ENCODE measurements at regions not wholly inside any gene's neighbourhood (a gene's known extent, or its start where the extent isn't known, plus 50 kb on each side); places are given as distances from the start of the nearest gene placed in this dataset.
A peak's percentile ranks its signal among the peaks of the same experiment; 100 is the strongest.

DNA sequence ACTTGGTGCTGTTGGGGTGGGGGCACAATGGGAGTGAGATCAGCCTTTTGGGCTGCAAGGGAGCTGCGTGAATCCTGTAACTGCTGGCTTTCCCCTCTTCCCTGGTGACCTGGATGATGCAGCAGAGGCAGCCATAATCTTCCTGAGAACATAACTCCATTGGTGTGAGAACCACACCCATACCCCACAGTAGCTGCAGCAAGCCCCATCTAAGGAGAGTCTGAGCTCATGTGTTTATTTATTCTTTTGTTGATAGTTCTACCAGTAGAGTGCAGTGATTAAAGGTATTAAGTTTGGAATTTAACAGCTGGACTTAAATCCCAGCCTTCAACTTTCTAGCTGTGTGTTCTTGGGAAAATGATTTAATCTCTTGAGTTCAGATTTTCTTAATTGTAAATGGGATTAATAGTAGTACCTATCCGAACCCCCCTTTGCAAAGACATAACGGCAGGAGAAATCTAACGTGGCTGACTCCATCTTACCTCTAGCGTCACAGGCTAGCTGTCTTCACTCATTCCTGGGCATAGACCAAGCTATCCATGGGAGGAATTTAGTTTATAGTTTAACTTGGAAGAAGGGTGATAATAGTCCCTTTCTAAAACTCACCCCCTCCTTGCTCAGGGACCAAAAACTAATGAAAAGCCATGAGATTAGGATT, 385.0 kb upstream of the DDI1 start:
- in situ Hi-C loops (cut with HindIII; ENCODE audit: low pct_ligation_motif_present, low sequenced_read_pairs) = no loop called here
- no peaks in the 10 kb centered on the region for H3K36me3 ChIP-seq (replicated peaks)
- TF ChIP-seq, protein P1, sequence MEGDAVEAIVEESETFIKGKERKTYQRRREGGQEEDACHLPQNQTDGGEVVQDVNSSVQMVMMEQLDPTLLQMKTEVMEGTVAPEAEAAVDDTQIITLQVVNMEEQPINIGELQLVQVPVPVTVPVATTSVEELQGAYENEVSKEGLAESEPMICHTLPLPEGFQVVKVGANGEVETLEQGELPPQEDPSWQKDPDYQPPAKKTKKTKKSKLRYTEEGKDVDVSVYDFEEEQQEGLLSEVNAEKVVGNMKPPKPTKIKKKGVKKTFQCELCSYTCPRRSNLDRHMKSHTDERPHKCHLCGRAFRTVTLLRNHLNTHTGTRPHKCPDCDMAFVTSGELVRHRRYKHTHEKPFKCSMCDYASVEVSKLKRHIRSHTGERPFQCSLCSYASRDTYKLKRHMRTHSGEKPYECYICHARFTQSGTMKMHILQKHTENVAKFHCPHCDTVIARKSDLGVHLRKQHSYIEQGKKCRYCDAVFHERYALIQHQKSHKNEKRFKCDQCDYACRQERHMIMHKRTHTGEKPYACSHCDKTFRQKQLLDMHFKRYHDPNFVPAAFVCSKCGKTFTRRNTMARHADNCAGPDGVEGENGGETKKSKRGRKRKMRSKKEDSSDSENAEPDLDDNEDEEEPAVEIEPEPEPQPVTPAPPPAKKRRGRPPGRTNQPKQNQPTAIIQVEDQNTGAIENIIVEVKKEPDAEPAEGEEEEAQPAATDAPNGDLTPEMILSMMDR (IDR thresholded peaks at IDR 0.05; ENCODE audit: low read depth, low read length, missing control alignments) = no peak
- H3K27me3 ChIP-seq (replicated peaks) = no peaks in the 10 kb centered on the region
- no peak overlapping the region for H3K27ac ChIP-seq
- no peak overlapping the region for H3K4me3 ChIP-seq (ENCODE audit: low read depth, low read length)
- DNase-seq = no peak

DNA sequence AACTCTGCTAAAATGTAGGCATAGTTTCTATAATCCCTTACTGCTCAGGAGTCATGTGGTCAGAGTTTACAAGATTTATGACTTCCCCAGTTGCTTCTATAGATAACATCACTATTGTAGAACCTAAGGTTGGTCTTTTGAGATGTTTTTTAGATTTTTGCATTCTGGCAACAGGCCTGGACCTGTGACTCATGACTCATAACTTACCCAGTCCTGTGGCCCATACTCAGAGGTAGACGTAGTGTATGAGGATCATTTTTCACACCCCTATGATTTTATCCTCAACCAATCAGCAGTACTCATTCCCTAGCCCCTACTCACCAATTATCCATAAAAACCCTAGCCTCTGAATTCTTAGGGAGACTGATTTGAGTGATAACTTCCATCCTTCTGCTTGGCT, 384.4 kb upstream of the DDI1 start:
- no peak overlapping the region for H3K27ac ChIP-seq
- H3K36me3 ChIP-seq (replicated peaks) = no peaks in the 10 kb centered on the region
- H3K27me3 ChIP-seq (replicated peaks) = no peaks in the 10 kb centered on the region
- DNase-seq = peak; percentile 23
- in situ Hi-C loops (cut with HindIII; ENCODE audit: low pct_ligation_motif_present, low sequenced_read_pairs) = no loop called here
- H3K4me3 ChIP-seq (ENCODE audit: low read depth, low read length) = no peak overlapping the region
- TF ChIP-seq, protein P1 (IDR thresholded peaks at IDR 0.05; ENCODE audit: low read depth, low read length, missing control alignments) = no peak

GRCh38 chr11:103656382-103656781, 380.1 kb upstream of the DDI1 start:
- Histone ChIP-seq H3K27me3 (replicated peaks) (no peaks in the 10 kb centered on the region), H3K4me3 (ENCODE audit: low read depth, low read length) (no peak overlapping the region), H3K36me3 (replicated peaks) (no peaks in the 10 kb centered on the region), H3K27ac (no peak overlapping the region)
- in situ Hi-C loops (cut with HindIII; ENCODE audit: low pct_ligation_motif_present, low sequenced_read_pairs) = no loop called here
- no peak for DNase-seq
- TF ChIP-seq, protein P1 (IDR thresholded peaks at IDR 0.05; ENCODE audit: low read depth, low read length, missing control alignments) = no peak

- in situ Hi-C loops (cut with HindIII; ENCODE audit: low pct_ligation_motif_present, low sequenced_read_pairs) = no loop called here
Observed at GRCh38 chr11:103659206-103659618, 377.2 kb upstream of the DDI1 start.

DNA sequence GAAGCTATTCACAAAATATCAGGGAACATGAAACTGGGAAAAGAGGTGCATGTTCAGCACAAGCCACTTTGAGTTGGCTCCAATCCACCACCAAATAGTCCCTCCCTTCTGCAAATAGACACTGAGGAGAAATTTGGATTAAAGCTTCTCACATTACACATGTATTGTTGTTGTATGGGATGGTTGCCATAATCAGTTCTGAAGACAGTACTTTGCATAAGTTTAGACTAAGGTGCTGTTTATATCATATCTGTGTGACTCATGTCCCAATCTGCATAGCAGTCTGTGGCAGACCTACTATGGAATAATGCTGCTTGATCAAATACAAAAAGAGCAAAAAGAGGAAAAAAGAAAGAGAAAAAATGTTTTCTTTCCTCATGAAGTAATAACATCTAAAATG, 376.7 kb upstream of the DDI1 start:
- H3K36me3 ChIP-seq (replicated peaks) = no peaks in the 10 kb centered on the region
- in situ Hi-C loops (cut with HindIII; ENCODE audit: low pct_ligation_motif_present, low sequenced_read_pairs) = no loop called here
- no peak for DNase-seq
- H3K27ac ChIP-seq = no peak overlapping the region
- H3K4me3 ChIP-seq (ENCODE audit: low read depth, low read length) = no peak overlapping the region
- H3K27me3 ChIP-seq (replicated peaks) = no peaks in the 10 kb centered on the region
- TF ChIP-seq, protein P1 (IDR thresholded peaks at IDR 0.05; ENCODE audit: low read depth, low read length, missing control alignments) = no peak

More at GRCh38 chr11:103659206-103659618, 377.2 kb upstream of the DDI1 start:
- no peak overlapping the region for H3K4me3 ChIP-seq (ENCODE audit: low read depth, low read length)
- TF ChIP-seq, protein P1 (IDR thresholded peaks at IDR 0.05; ENCODE audit: low read depth, low read length, missing control alignments) = peak; percentile 69
- no peak for DNase-seq
- no peaks in the 10 kb centered on the region for H3K27me3 ChIP-seq (replicated peaks)
- no peaks in the 10 kb centered on the region for H3K36me3 ChIP-seq (replicated peaks)
- H3K27ac ChIP-seq = no peak overlapping the region

DNA sequence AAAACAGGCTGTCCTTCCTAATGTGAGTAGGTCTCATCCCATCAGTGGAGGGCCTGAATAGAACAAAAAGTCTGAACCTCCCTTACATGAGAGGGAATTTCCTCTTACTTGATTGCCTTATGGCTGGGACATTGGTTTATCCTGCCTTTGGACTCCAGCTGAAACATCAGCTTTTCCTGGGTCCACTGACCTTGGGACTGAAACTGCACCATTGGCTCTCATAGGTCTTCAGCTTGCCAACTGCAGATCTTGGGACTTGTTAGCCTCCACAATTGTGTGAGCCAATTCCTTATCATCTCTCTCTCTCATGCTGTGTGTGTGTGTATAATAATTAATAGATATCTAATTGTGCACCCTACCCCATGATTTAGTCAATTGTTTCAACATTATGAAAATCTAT, 375.3 kb upstream of the DDI1 start:
- DNase-seq = no peak
- TF ChIP-seq, protein P1 (IDR thresholded peaks at IDR 0.05; ENCODE audit: low read depth, low read length, missing control alignments) = no peak
- Histone ChIP-seq H3K27me3 (replicated peaks) (no peaks in the 10 kb centered on the region), H3K27ac (no peak overlapping the region), H3K4me3 (ENCODE audit: low read depth, low read length) (no peak overlapping the region), H3K36me3 (replicated peaks) (no peaks in the 10 kb centered on the region)
- in situ Hi-C loops (cut with HindIII; ENCODE audit: low pct_ligation_motif_present, low sequenced_read_pairs) = no loop called here
